GM21528 (cell line): ENCODE measurements at regions not wholly inside any gene's neighbourhood (a gene's known extent, or its start where the extent isn't known, plus 50 kb on each side); places are given as distances from the start of the nearest gene placed in this dataset.

Experiments used
- ATAC-seq: cut with Tn5 transposase; IDR thresholded peaks from one replicate; pipeline ENCODE4 v1.9.1; 2021; ENCODE audit warnings: mild to moderate bottlenecking, moderate library complexity; ENCODE audit not compliant: unreplicated experiment, low FRiP score

- no peak for ATAC-seq
These were observed 58.9 kb downstream of the IRX1 start for GRCh38 chr5:3654515-3654914.

GRCh38 chr5:3656803-3657202 is 61.2 kb downstream of the IRX1 start:
- ATAC-seq, result no peak

DNA sequence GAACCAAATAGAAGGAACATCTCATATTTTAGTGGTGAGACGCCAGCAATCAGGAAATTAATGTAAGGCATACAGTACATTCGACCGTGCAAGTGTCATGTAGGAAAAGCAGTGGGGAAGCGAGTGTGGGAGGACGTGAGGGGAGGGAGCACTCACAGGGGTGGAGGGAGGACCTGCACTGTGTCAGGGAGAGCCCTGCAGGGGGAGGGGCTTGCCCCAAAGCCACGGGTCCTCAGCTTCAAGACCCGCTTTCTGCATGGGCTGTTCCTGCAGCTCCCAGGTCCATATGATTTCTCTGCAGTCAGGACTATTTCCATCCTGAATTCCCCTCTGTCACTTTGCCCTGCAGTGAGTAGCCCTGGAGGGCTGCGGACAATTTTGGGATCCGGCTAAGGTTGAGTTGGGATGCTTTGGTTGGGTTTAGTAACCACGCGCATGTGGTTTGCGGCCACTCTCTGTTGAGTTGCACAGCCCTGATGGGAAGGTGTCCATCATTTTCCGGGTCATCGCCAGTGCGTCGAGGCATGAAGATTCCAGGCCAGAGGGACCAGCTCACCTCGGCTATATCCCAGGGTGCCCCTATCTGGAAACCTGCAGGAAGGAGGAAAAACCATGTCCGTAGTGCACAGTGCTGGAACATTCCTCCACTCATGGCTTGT is 61.9 kb downstream of the IRX1 start:
- no peak for ATAC-seq

DNA sequence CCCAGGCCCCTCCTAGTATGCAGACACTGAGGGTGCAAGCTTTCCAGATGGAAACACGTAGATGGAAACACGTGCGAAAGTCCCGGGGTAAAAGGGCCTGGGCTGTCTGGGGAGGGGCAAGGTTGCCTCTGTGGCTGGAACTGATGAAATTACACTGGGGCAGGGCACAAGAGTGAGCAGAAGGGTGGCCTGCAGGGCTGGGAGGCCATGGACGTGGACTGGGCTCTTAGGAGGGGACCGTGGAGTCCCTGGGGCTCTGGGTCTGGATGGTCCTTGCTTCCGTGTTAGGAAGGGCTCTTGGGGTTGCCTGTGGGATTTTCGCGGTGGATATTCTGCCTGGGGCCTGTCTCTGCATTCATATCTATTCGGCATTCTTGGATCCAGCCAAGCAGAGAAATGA is 63.3 kb downstream of the IRX1 start:
- no peak for ATAC-seq

- ATAC-seq, result no peak
These were observed 64.3 kb downstream of the IRX1 start for GRCh38 chr5:3659907-3660306.

- ATAC-seq, result no peak
These were observed 65.0 kb downstream of the IRX1 start for GRCh38 chr5:3660630-3661029.

- no peak for ATAC-seq
These were observed 66.2 kb downstream of the IRX1 start for GRCh38 chr5:3661755-3662296.

DNA sequence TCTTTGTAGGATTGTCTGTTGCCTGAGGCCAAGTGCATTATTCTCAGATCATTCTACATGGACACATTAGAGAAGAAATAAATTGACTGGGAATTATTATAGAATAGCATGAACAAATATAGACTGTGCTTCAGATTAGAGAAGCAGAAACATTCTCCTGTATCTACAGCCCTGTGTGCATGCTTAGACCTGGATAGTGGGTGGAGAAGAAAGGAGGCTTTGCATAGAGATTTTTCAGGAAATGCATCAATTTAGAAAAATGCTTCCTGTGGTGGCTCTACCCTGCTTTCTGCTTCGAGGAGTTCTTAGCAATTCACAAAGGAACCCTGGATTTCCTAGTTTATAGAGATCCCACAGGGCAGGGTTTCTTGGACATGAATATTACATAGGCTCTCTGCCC is 66.7 kb downstream of the IRX1 start:
- no peak for ATAC-seq

DNA sequence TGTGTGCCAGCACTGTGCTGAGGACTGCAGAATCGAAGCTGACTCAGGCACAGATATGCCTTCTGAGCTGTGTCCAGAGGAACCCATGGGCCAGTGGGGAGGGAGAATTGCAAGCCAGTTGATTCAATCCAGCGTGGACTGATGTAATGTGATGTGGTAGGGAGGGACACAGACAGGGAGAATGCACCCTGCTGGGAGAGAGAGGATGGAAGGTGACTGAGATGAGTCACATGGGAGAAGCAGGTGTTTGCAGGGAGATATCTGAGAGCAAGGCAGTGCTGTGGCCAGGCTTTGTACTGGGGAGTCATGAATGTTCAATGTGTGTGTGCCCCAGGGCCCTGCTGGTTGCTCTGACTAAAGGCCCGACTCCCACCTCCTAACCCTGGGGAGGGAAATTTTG is 75.7 kb downstream of the IRX1 start:
- ATAC-seq, result no peak

GRCh38 chr5:3678801-3679200 is 83.2 kb downstream of the IRX1 start:
- no peak for ATAC-seq

- ATAC-seq, result no peak
These were observed 85.2 kb downstream of the IRX1 start for GRCh38 chr5:3680821-3681220.

GRCh38 chr5:3684118-3684517 is 88.5 kb downstream of the IRX1 start:
- no peak for ATAC-seq

GRCh38 chr5:3684771-3685354 is 89.2 kb downstream of the IRX1 start:
- ATAC-seq, result no peak

GRCh38 chr5:3694819-3695218 is 99.2 kb downstream of the IRX1 start:
- ATAC-seq, result no peak

GRCh38 chr5:3695818-3696217 is 100.2 kb downstream of the IRX1 start:
- ATAC-seq, result no peak

DNA sequence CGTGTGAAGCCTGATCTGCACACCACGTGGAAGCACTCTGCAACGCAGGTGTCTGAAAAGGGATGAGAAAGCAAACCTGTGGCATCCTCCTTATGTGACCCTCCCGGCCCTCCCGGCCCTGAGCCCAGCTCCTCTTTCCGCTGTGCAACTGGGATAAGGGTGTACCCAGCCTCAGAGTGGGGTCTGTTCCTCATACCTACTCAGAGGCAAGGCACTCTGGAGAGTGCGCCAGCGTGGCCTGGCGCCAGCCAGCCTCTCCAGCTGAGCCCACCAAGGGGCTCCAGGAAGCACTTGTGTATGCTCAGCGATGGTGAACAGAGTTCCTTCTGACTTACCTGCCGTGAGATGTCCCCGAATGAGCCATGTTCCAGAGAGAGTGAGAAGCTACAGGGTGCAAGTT is 102.8 kb downstream of the IRX1 start:
- no peak for ATAC-seq

- no peak for ATAC-seq
These were observed 106.1 kb downstream of the IRX1 start for GRCh38 chr5:3701694-3702093.

DNA sequence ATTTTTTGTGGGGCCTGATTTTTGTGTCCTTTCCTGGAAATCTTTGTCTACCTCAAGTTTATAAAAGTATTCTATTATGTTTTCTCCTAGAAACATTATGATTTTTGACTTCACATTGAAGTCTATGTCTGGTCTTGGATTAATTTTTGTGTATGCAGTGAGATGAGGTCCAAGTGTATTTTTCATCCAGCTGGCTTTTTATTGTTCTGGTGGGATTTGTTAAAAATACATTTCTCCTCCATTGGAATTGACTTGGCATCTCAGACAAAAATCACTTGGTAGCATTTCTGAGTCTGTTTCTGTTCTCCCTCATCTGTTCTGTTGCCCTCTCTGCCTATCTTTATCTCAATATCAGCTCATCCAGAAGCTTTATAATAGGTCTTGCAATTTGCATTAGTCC is 109.0 kb downstream of the IRX1 start:
- ATAC-seq, result no peak

DNA sequence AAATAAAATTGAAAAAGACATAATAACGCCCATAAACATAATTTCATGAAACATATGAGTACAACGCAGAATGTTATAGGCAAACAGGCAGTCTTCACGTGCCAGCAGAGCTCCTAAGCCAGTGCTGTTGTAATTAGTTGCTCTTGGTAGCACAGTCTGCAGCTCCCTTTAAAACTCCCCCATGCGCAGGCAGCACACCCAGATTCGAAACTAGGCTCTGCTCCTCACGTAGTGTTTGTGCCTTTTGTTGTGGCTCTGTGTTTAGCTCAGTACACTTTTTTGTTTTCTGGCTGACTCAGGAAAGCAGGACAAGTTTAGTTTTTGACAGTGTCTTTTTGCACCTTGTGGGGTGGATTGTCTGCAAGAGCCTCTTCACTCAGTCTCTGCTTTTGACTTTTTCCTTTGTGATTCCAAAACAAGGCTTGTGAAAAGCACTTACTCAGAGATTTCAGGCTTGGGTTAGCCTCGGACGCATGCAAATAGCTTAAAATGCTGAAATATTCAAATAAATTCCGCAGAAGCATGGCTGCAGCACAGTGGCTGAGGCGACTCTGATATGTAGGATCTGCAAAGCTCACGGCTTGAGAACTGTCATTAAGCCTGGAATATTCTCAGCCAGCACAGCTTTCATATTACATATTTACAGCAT is 113.6 kb downstream of the IRX1 start:
- ATAC-seq, result no peak

- no peak for ATAC-seq
These were observed 114.2 kb downstream of the IRX1 start for GRCh38 chr5:3709717-3710348.

DNA sequence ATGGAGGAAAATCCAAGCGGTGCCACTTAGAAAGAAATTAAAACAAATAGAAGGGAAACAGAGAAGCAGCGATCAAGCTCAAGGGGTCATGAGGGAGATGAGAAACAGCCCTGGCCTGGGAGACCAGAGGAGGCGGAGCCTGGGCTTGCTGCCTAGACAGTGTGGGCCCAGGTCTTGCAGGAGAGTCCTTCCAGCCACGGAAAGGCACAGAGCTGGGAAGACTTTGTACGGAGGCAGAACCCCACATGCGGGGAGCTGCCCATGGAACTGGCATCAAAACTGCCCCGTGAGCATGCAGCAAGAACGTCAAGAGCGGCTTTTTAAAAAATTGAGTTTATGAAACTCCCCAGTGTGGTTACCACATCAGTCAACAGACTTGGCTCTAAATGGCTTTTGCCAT is 119.4 kb downstream of the IRX1 start:
- ATAC-seq, result no peak
